ENCODE measurements at regions not wholly inside any gene's neighbourhood (a gene's known extent, or its start where the extent isn't known, plus 50 kb on each side); places are given as distances from the start of the nearest gene placed in this dataset.

DNA sequence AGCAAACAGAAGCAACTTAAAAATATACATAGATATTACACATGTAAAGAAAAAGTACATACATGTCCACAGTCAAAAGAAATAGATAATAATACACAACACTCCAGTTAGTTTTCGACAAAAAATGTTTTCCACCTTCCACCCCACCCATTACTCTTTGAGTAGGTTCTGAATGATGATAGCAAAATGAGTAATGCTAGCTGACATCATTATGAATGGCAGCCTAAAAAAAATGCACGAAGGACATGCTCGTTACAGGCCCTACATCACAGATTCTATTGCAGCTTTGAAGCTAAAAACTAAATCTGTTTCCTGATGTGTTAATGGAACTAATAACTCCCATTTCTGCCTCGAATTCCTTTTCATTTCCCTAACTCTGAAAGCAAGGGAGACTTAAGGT is 578.7 kb upstream of the NETO1 start:
- Histone ChIP-seq H3K4me3 (no peak overlapping the region), H3K9ac (no peak overlapping the region), H3K9me3 (no peaks in the 10 kb centered on the region), H3K27me3 (no peaks in the 10 kb centered on the region), H3K4me1 (no peaks in the 10 kb centered on the region), H3K27ac (no peak overlapping the region), H4K20me1 (no peaks in the 10 kb centered on the region), H3K4me2 (no peak overlapping the region), H3K36me3 (no peaks in the 10 kb centered on the region)
- no peak for TF ChIP-seq Cebpa-rat (IDR thresholded peaks at IDR 0.05)

DNA sequence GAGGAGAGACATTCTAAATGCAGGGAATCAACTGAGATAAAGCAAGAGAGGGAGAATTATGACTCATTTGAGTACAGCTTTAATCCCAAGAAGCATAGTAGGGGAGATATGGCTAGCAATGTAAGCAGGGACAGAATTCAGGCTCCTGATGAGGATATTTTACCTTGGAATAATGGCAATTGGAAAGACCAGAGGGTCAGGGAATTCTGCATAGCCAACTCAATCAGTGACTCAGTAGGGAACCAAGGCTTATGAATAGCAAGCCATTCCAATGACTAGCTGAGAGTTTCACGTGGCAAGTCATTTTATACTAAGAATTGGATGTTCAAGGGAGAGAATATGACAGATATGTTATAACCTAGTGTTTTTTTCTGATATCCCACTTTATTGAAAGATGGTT is 563.8 kb upstream of the NETO1 start:
- Histone ChIP-seq H3K9me3 (no peaks in the 10 kb centered on the region), H3K4me1 (no peaks in the 10 kb centered on the region), H3K27me3 (no peaks in the 10 kb centered on the region), H3K4me2 (no peak overlapping the region), H3K27ac (no peak overlapping the region), H3K36me3 (no peaks in the 10 kb centered on the region), H3K9ac (no peak overlapping the region), H3K4me3 (no peak overlapping the region), H4K20me1 (no peaks in the 10 kb centered on the region)
- no peak for TF ChIP-seq Cebpa-rat (IDR thresholded peaks at IDR 0.05)

DNA sequence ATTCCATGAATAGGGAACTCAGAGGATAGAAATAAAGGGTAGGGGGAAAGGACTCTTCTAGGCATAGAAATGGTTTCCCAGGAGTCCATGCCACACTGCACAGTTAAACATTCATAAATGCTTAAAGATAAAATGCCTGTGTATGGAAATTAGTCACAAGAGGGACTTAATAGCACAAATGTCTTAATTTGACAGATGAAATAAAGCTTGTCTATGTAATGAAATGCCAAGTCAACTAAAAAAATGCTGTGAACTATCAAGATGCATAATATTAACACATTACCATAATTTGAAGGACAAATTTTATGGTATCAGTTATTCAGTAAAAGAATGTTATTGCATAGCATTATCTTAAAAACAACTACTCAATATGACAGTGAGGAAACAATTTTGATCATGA is 553.2 kb upstream of the NETO1 start:
- H3K36me3 ChIP-seq, result no peaks in the 10 kb centered on the region
- no peaks in the 10 kb centered on the region for H3K27me3 ChIP-seq
- H3K4me3 ChIP-seq, result no peak overlapping the region
- H3K4me2 ChIP-seq, result no peak overlapping the region
- H3K4me1 ChIP-seq, result no peaks in the 10 kb centered on the region
- H3K9ac ChIP-seq, result no peak overlapping the region
- H4K20me1 ChIP-seq, result no peaks in the 10 kb centered on the region
- no peak for TF ChIP-seq Cebpa-rat (IDR thresholded peaks at IDR 0.05)
- no peak overlapping the region for H3K27ac ChIP-seq
- no peaks in the 10 kb centered on the region for H3K9me3 ChIP-seq

DNA sequence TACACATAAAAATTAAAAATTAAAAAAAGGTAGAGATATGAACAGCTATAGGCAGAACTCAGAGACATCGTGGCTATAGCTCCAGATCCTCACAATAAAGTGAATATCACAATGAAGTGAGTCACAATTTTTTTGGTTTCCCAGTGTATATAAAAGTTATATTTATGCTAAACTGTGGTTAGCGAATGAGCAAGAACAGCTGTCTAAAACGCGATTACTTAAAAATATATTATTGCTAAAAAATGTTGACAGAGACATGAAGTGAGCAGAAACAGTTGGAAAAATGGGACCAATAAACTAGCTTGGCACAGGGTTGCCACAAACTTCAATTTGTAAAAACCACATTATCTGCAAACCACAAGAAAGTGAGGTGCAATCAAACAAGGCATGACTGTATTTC is 551.7 kb upstream of the NETO1 start:
- Histone ChIP-seq H3K4me3 (no peak overlapping the region), H3K9ac (no peak overlapping the region), H4K20me1 (no peaks in the 10 kb centered on the region), H3K36me3 (no peaks in the 10 kb centered on the region), H3K27ac (no peak overlapping the region), H3K9me3 (no peaks in the 10 kb centered on the region), H3K27me3 (no peaks in the 10 kb centered on the region), H3K4me1 (no peaks in the 10 kb centered on the region), H3K4me2 (no peak overlapping the region)
- TF ChIP-seq Cebpa-rat (IDR thresholded peaks at IDR 0.05), result no peak

DNA sequence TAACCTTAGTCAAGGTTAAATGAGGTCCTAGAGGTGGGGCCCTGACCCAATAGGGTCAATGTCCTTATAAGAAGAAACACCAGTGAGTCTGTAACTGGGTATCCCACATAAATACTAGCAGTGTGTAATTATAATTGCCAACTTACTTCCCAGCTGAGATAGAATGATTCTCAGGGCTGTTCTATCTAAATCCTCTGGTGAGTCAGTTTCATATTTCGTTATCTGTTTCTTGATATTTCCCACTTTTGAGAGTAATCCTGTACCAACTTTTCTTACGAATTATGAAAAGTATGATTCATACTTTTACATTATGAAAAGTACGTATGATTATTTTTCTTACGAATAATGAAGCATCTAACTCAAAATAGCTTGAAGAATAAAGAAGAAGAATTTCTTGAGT is 546.8 kb upstream of the NETO1 start:
- no peaks in the 10 kb centered on the region for H3K9me3 ChIP-seq
- H3K9ac ChIP-seq, result no peak overlapping the region
- H4K20me1 ChIP-seq, result no peaks in the 10 kb centered on the region
- no peak for TF ChIP-seq Cebpa-rat (IDR thresholded peaks at IDR 0.05)
- no peaks in the 10 kb centered on the region for H3K36me3 ChIP-seq
- H3K27me3 ChIP-seq, result no peaks in the 10 kb centered on the region
- no peak overlapping the region for H3K4me2 ChIP-seq
- H3K4me1 ChIP-seq, result peaks cover 11% of the 10 kb centered on the region
- no peak overlapping the region for H3K27ac ChIP-seq
- no peak overlapping the region for H3K4me3 ChIP-seq

DNA sequence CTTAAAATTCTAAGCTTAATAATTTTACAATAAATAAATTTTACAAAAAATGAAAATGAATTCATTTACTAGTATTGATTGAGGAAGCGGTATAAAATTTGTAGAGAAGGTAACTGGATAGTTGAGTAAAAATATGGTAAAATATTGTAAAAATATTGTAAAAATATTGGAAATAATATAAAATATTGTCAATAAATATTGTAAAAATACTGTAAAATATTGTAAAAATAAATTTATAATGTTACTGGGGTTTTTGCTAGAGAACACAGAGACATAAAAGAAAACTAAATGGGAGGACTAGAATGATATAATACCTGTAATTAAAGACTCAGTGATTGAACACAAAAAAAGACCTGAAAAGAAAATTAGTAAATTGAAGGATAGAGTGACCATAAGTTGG is 546.3 kb upstream of the NETO1 start:
- peaks cover 11% of the 10 kb centered on the region for H3K4me1 ChIP-seq
- no peak overlapping the region for H3K4me3 ChIP-seq
- no peaks in the 10 kb centered on the region for H4K20me1 ChIP-seq
- TF ChIP-seq Cebpa-rat (IDR thresholded peaks at IDR 0.05), result no peak
- H3K27me3 ChIP-seq, result no peaks in the 10 kb centered on the region
- H3K27ac ChIP-seq, result no peak overlapping the region
- no peaks in the 10 kb centered on the region for H3K36me3 ChIP-seq
- no peaks in the 10 kb centered on the region for H3K9me3 ChIP-seq
- no peak overlapping the region for H3K4me2 ChIP-seq
- H3K9ac ChIP-seq, result no peak overlapping the region

DNA sequence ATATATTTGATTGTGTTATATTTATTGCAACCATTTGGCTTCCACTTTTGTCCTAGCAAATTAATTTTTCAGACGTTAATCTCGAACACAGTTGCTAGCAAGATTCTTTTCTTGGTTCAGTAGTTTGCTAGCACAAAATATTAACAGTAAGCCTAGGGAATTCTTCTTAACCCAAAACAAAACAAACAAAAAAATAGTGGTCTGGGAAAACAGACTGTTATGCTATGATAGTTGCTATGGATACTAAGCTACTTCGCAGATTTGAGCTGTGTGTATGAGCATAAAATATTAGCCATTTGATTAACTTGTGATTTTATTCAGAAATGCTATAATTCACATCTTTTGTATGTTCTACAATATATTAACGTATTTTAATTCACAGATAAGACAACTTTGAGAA is 541.5 kb upstream of the NETO1 start:
- no peak for TF ChIP-seq Cebpa-rat (IDR thresholded peaks at IDR 0.05)
- H3K27me3 ChIP-seq, result no peaks in the 10 kb centered on the region
- H3K4me2 ChIP-seq, result no peak overlapping the region
- no peaks in the 10 kb centered on the region for H4K20me1 ChIP-seq
- H3K4me3 ChIP-seq, result no peak overlapping the region
- no peaks in the 10 kb centered on the region for H3K9me3 ChIP-seq
- H3K4me1 ChIP-seq, result peaks cover 11% of the 10 kb centered on the region
- H3K36me3 ChIP-seq, result no peaks in the 10 kb centered on the region
- H3K9ac ChIP-seq, result no peak overlapping the region
- H3K27ac ChIP-seq, result no peak overlapping the region

DNA sequence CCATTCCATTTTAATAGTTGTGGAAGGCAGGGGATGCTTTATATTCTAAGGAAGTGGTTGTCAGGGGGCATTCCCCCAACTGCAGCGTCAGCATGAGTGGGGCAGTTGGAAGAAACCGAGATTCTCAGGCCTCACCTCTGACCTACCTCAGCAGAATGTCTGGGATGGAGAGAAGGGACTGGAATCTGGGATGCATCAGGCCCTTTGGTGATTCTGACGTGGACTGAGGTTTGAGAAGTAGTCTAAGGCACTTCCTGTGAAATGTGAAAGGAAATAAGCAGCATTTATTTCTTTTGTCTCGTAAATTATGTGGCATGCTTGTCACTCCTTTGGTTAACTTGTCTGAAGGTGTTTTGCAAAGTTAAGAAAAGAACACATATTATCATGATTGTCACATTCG is 540.7 kb upstream of the NETO1 start:
- Histone ChIP-seq H3K9me3 (no peaks in the 10 kb centered on the region), H3K9ac (no peak overlapping the region), H3K4me2 (no peak overlapping the region), H3K4me1 (peaks cover 9% of the 10 kb centered on the region), H3K36me3 (no peaks in the 10 kb centered on the region), H3K4me3 (no peak overlapping the region), H4K20me1 (no peaks in the 10 kb centered on the region), H3K27me3 (no peaks in the 10 kb centered on the region), H3K27ac (no peak overlapping the region)
- no peak for TF ChIP-seq Cebpa-rat (IDR thresholded peaks at IDR 0.05)

DNA sequence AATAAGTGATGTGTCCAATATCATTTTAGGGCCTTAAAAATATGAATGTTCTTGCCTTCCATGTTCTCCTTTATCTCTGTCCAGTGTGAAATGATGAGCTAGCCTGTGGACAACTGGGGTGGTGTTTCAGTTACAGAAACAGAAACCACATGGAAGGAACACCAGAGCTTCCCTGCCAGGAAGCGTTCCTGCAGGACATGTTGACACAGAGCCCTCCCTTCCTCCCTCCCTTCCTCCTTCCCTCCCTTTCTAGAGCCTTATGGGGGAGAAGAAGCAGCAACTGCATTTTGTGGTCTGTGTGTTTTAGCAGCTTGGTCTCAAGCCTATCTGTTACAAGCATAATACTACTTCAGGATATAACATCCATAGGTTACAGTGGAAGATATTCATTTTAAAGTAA is 539.7 kb upstream of the NETO1 start:
- Histone ChIP-seq H3K4me3 (no peak overlapping the region), H4K20me1 (no peaks in the 10 kb centered on the region), H3K9ac (no peak overlapping the region), H3K9me3 (no peaks in the 10 kb centered on the region), H3K4me2 (no peak overlapping the region), H3K27ac (no peak overlapping the region), H3K27me3 (no peaks in the 10 kb centered on the region), H3K4me1 (no peaks in the 10 kb centered on the region), H3K36me3 (no peaks in the 10 kb centered on the region)
- TF ChIP-seq Cebpa-rat (IDR thresholded peaks at IDR 0.05), result no peak

DNA sequence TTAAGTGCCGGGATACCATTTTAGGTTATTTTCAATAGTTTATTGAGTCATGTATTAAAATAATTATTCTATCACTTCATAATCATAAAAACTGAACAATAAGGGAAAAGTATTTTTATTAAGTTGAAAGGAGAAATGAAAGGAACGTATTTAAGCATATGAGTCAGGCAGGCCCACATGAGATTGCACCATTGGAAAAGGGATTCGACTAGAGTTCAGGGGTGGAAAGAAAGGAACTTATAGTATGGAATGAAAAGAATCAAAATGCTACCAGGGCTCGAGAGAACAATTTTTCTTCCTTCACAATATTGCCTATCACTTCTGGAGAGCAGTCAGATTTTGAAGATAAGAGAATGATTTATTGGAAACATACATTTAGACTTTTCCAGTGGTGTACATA is 516.5 kb upstream of the NETO1 start:
- H3K4me3 ChIP-seq, result no peak overlapping the region
- TF ChIP-seq Cebpa-rat (IDR thresholded peaks at IDR 0.05), result no peak
- no peak overlapping the region for H3K4me2 ChIP-seq
- H3K9ac ChIP-seq, result no peak overlapping the region
- no peaks in the 10 kb centered on the region for H3K36me3 ChIP-seq
- H3K9me3 ChIP-seq, result no peaks in the 10 kb centered on the region
- no peaks in the 10 kb centered on the region for H3K27me3 ChIP-seq
- no peaks in the 10 kb centered on the region for H3K4me1 ChIP-seq
- H3K27ac ChIP-seq, result no peak overlapping the region
- no peaks in the 10 kb centered on the region for H4K20me1 ChIP-seq

DNA sequence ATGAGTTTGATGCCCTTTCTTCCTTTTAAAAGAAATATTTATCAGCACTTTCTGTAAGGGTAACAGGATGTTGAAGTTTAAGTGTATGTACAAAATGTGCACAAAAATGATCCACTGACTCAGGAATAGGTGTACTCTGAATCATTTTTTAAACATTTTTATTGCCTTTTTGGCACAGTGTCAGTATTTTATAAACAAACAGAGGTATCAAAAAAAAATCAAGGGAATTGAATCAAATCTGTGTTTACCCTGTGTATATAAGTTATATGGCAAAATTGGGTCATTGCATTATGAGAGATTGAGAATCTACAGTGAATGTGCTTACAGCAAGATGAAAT is 513.9 kb upstream of the NETO1 start:
- Histone ChIP-seq H3K36me3 (no peaks in the 10 kb centered on the region), H3K4me3 (no peak overlapping the region), H3K9me3 (no peaks in the 10 kb centered on the region), H3K27ac (no peak overlapping the region), H3K27me3 (no peaks in the 10 kb centered on the region), H3K4me2 (no peak overlapping the region), H4K20me1 (no peaks in the 10 kb centered on the region), H3K4me1 (no peaks in the 10 kb centered on the region), H3K9ac (no peak overlapping the region)
- no peak for TF ChIP-seq Cebpa-rat (IDR thresholded peaks at IDR 0.05)
